Mesendoderm (in vitro differentiated cells): ENCODE measurements at regions not wholly inside any gene's neighbourhood (a gene's known extent, or its start where the extent isn't known, plus 50 kb on each side); places are given as distances from the start of the nearest gene placed in this dataset.
A peak's percentile ranks its signal among the peaks of the same experiment; 100 is the strongest.

ENCODE experiments used
- DNase-seq: peaks from one replicate; pipeline ENCODE4 v3.0.0; 2013
- H2AK5ac ChIP-seq: 2 replicates; pipeline ENCODE4 v1.6.1; 2013; ENCODE audit warnings: low read length, inconsistent platforms
- H2BK120ac ChIP-seq: 2 replicates; pipeline ENCODE4 v1.6.1; 2013; ENCODE audit warnings: low read depth, mild to moderate bottlenecking, low read length, moderate library complexity, mixed read lengths
- H2BK15ac ChIP-seq: replicated peaks from 2 replicates; pipeline ENCODE4 v1.6.1; 2013; ENCODE audit warnings: low read depth, mild to moderate bottlenecking, moderate library complexity
- H2BK5ac ChIP-seq: 2 replicates; pipeline ENCODE4 v1.6.1; 2013; ENCODE audit warnings: low read length, inconsistent platforms
- H3K18ac ChIP-seq: 2 replicates; pipeline ENCODE4 v1.6.1; 2013; ENCODE audit warnings: mild to moderate bottlenecking, low read length, mixed read lengths
- H3K23ac ChIP-seq: one replicate; pipeline ENCODE4 v1.6.1; 2013; ENCODE audit warnings: low read length
- H3K27ac ChIP-seq: 2 replicates; pipeline ENCODE4 v1.5.1; 2013; ENCODE audit warnings: low read depth, mild to moderate bottlenecking, inconsistent platforms, low read length, moderate library complexity
- H3K27me3 ChIP-seq: 2 replicates; pipeline ENCODE4 v1.6.1; 2013; ENCODE audit warnings: low read length, control low read depth, mild to moderate bottlenecking, inconsistent platforms; ENCODE audit not compliant: insufficient read depth, poor library complexity
- H3K36me3 ChIP-seq: 2 replicates; pipeline ENCODE4 v1.6.1; 2013; ENCODE audit warnings: low read length, inconsistent platforms; ENCODE audit not compliant: control insufficient read depth, insufficient read depth
- H3K4ac ChIP-seq: one replicate; pipeline ENCODE4 v1.6.1; 2013; ENCODE audit warnings: low read depth, mild to moderate bottlenecking, low read length, moderate library complexity
- H3K4me1 ChIP-seq: 2 replicates; pipeline ENCODE4 v1.6.1; 2013; ENCODE audit warnings: low read depth, low read length, inconsistent platforms; ENCODE audit not compliant: control insufficient read depth
- H3K4me2 ChIP-seq: 2 replicates; pipeline ENCODE4 v1.6.1; 2013; ENCODE audit warnings: low read length
- H3K4me3 ChIP-seq: 2 replicates; pipeline ENCODE4 v1.5.1; 2013; ENCODE audit warnings: mild to moderate bottlenecking, low read length
- H3K56ac ChIP-seq: one replicate; pipeline ENCODE4 v1.6.1; 2013; ENCODE audit warnings: low read length
- H3K79me1 ChIP-seq: 2 replicates; pipeline ENCODE4 v1.6.1; 2013; ENCODE audit warnings: low read length, inconsistent platforms
- H3K79me2 ChIP-seq: 2 replicates; pipeline ENCODE4 v1.6.1; 2013; ENCODE audit warnings: mild to moderate bottlenecking, low read length; ENCODE audit not compliant: control insufficient read depth, insufficient read depth
- H3K9ac ChIP-seq: 2 replicates; pipeline ENCODE4 v1.6.1; 2013; ENCODE audit warnings: low read length, inconsistent platforms
- H4K5ac ChIP-seq: one replicate; pipeline ENCODE4 v1.6.1; 2013; ENCODE audit warnings: low read length
- H4K8ac ChIP-seq: one replicate; pipeline ENCODE4 v1.6.1; 2013; ENCODE audit warnings: low read depth, mild to moderate bottlenecking, control low read depth, low read length, moderate library complexity
- WGBS: extraction: QIAGEN DNeasy Blood & Tissue Kit; methylation state at CpG from one replicate; pipeline ENCODE4 v1.1.7; 2013; ENCODE audit warnings: low lambda C conversion rate, missing lambda C conversion rate; ENCODE audit not compliant: insufficient coverage; ENCODE audit errors: extremely low coverage; 5-methylcytosine and 5-hydroxymethylcytosine counted together

DNA sequence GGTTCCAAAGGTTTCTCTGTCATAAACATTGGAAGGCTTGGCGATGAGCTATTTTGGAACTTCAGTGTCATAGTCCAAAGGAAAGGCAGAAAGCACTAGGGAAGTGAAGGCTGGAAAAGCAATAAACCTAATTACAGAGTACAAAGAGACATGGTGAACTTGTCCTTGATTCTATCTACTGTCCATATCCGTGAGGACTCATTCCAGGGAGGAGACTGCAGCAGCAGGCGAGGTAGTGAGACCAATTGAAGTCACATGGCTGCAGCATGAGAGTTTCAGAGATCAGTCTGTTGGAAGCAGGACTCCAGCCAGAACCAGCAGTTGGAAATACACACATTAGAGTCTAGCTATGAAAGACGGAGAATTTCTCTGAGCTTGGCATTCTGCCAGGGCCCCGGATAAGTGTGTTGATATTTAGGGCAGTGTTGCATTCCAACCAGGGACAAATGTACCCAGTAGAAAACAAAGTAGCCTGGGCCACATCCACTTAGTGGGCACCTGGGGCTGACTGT is 54.1 kb upstream of the ARHGAP42 start:
- WGBS: no CpG with 5 or more reads among the region's 5 CpGs
- H3K79me1 ChIP-seq: no peaks in the 10 kb centered on the region
- DNase-seq: no peak

DNA sequence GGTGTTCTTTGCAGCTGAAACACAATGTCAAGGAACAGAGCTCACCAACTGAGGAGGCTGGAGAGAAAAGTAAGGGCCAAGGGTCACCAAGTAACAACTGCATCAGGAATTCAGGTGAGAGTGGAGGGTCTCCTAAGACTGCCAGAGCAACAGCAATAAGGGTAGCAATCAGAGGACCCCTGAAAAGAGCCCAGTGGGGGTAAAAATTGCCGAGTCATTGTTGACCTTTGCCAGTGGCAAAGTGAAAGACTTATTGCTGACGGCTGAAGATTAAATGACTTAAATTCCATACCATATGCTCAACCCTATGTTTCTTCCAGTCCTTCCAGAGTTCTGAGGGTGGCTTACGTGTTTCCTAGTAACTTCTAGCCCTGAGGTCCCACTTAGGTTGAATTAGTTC is 51.9 kb upstream of the ARHGAP42 start:
- H3K36me3 ChIP-seq: no peaks in the 10 kb centered on the region
- no peaks in the 10 kb centered on the region for H3K79me1 ChIP-seq
- WGBS: no CpG with 5 or more reads among the region's 3 CpGs
- H2AK5ac ChIP-seq: no peak overlapping the region
- no peak overlapping the region for H3K4me2 ChIP-seq
- H3K23ac ChIP-seq: no peak overlapping the region
- no peak overlapping the region for H3K56ac ChIP-seq
- H3K27ac ChIP-seq: no peak overlapping the region
- no peak overlapping the region for H3K4me3 ChIP-seq
- H3K4me1 ChIP-seq: peaks cover 2% of the 10 kb centered on the region
- H4K8ac ChIP-seq: no peak overlapping the region
- no peak overlapping the region for H2BK120ac ChIP-seq
- no peaks in the 10 kb centered on the region for H3K79me2 ChIP-seq
- DNase-seq: no peak
- peak overlapping the region; percentile 14 for H2BK5ac ChIP-seq
- no peak overlapping the region for H3K9ac ChIP-seq
- no peak overlapping the region for H4K5ac ChIP-seq
- no peak overlapping the region for H3K4ac ChIP-seq
- H3K18ac ChIP-seq: peak overlapping the region; percentile 9
- no peak overlapping the region for H2BK15ac ChIP-seq
- H3K27me3 ChIP-seq: no peaks in the 10 kb centered on the region

More for the DNA sequence above, 54.1 kb upstream of the ARHGAP42 start:
- no peak overlapping the region for H3K23ac ChIP-seq
- no peak overlapping the region for H3K56ac ChIP-seq
- no peak overlapping the region for H3K4me3 ChIP-seq
- H3K27me3 ChIP-seq: no peaks in the 10 kb centered on the region
- H4K5ac ChIP-seq: no peak overlapping the region
- no peak overlapping the region for H2AK5ac ChIP-seq
- no peak overlapping the region for H2BK5ac ChIP-seq
- no peaks in the 10 kb centered on the region for H3K79me2 ChIP-seq
- no peaks in the 10 kb centered on the region for H3K4me1 ChIP-seq
- H3K18ac ChIP-seq: no peak overlapping the region
- no peak overlapping the region for H2BK15ac ChIP-seq
- H3K27ac ChIP-seq: no peak overlapping the region
- no peaks in the 10 kb centered on the region for H3K36me3 ChIP-seq
- no peak overlapping the region for H3K9ac ChIP-seq
- no peak overlapping the region for H3K4me2 ChIP-seq
- no peak overlapping the region for H3K4ac ChIP-seq
- H2BK120ac ChIP-seq: no peak overlapping the region
- H4K8ac ChIP-seq: no peak overlapping the region

DNA sequence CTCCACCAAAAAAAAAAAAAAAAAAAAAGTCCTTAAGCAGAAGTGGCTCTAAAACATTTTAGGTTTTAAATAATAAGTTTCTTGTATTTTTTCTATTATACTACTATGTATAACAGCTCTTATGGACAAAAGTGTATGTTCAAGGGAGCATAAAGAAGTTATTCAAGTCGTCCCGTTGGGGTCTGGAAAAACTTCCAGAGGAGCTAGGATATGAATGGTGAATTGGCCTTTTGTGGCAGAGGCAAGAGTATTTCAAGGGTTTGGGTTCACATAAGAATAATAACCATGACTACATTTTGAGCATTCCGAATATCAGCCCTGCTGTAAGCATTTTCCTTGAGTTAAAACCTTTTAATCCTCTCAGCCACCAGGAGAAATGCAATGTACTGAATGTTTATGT is 50.6 kb upstream of the ARHGAP42 start:
- no peaks in the 10 kb centered on the region for H3K36me3 ChIP-seq
- H2BK5ac ChIP-seq: no peak overlapping the region
- no peak overlapping the region for H3K4me2 ChIP-seq
- H3K27ac ChIP-seq: no peak overlapping the region
- H3K18ac ChIP-seq: no peak overlapping the region
- no peaks in the 10 kb centered on the region for H3K79me2 ChIP-seq
- H2AK5ac ChIP-seq: no peak overlapping the region
- H3K4me1 ChIP-seq: peaks cover 2% of the 10 kb centered on the region
- H4K5ac ChIP-seq: no peak overlapping the region
- no peak overlapping the region for H2BK15ac ChIP-seq
- H3K27me3 ChIP-seq: no peaks in the 10 kb centered on the region
- no peak overlapping the region for H3K56ac ChIP-seq
- no peak overlapping the region for H2BK120ac ChIP-seq
- no peak overlapping the region for H3K4me3 ChIP-seq
- no peak for DNase-seq
- H3K9ac ChIP-seq: no peak overlapping the region
- H3K23ac ChIP-seq: no peak overlapping the region
- no peaks in the 10 kb centered on the region for H3K79me1 ChIP-seq
- WGBS: no CpG with 5 or more reads among the region's 3 CpGs
- no peak overlapping the region for H4K8ac ChIP-seq
- H3K4ac ChIP-seq: no peak overlapping the region
